Endothelial cell of umbilical vein (primary cell): ENCODE measurements at regions not wholly inside any gene's neighbourhood (a gene's known extent, or its start where the extent isn't known, plus 50 kb on each side); places are given as distances from the start of the nearest gene placed in this dataset.

Source experiments
- BruUV-seq: library from RNA; stranded (reverse); fragments of 400-500 nt; replicated peaks from 2 replicates; lab custom pipeline; 2021; lab: Mats Ljungman, UMichigan
- CTCF ChIA-PET: fragments of 300-600, 350-600 bp; sonication (Branson Sonifier 250); formaldehyde crosslinking; loops from one replicate; lab custom pipeline; 2021; ENCODE audit warnings: antibody characterized with exemption, inconsistent platforms; lab: Charles Lee
- POLR2A ChIA-PET: fragments of 300-600, 350-600 bp; sonication (Branson Sonifier 250); formaldehyde crosslinking; loops from one replicate; lab custom pipeline; 2021; ENCODE audit warnings: antibody characterized with exemption, inconsistent platforms; lab: Charles Lee
- DNase-seq: peaks from one replicate; pipeline ENCODE4 v3.0.0-alpha.2; 2011; ENCODE audit warnings: low read depth, low spot score
- FAIRE-seq: peaks from 2 replicates; lab custom pipeline; 2011; peaks lifted over from hg19 to GRCh38; lab: Jason Lieb, UNC
- H2AFZ ChIP-seq: 2 replicates; pipeline ENCODE4 v1.6.0; 2012; ENCODE audit warnings: low read depth, low read length, control low read depth, inconsistent platforms
- H3K27ac ChIP-seq: 2 replicates; pipeline ENCODE4 v1.5.1; 2011; ENCODE audit warnings: low read depth, mild to moderate bottlenecking, control low read depth, low read length, moderate library complexity; ENCODE audit not compliant: insufficient read depth
- H3K27me3 ChIP-seq, 2 experiments: 2 replicates each; pipeline versions ENCODE4 v1.6.0 to v1.6.1; 2011; ENCODE audit warnings: low read length in 2 of 2, mixed read lengths in 1 of 2; ENCODE audit not compliant: control insufficient read depth in 2 of 2, insufficient read depth in 2 of 2
- H3K36me3 ChIP-seq, 2 experiments: 2 replicates in 1 of 2; 3 replicates in 1 of 2; pipeline ENCODE4 v1.5.1; 2011; ENCODE audit warnings: low read length in 2 of 2, mild to moderate bottlenecking in 1 of 2, moderate library complexity in 1 of 2; ENCODE audit not compliant: control insufficient read depth in 2 of 2, insufficient read depth in 2 of 2; ENCODE audit errors: extremely low read depth in 1 of 2
- H3K4me1 ChIP-seq: 3 replicates; pipeline ENCODE4 v1.5.1; 2011; ENCODE audit warnings: mild to moderate bottlenecking, low read length; ENCODE audit not compliant: control insufficient read depth, insufficient read depth; ENCODE audit errors: extremely low read depth
- H3K4me2 ChIP-seq: 2 replicates; pipeline ENCODE4 v1.6.1; 2011; ENCODE audit warnings: low read length, control low read depth, mixed read lengths; ENCODE audit not compliant: insufficient read depth
- H3K4me3 ChIP-seq, 3 experiments: fragments of 200-600 bp in 1 of 3; sonication (generic), shearing (Covaris generic) in 1 of 3; replicated peaks in 1 of 3; 2 replicates each; pipeline ENCODE4 v1.5.1; 2011 to 2016; ENCODE audit warnings: control low read depth in 3 of 3, low read length in 3 of 3, mild to moderate bottlenecking in 2 of 3, inconsistent platforms in 1 of 3, low read depth in 1 of 3, moderate library complexity in 1 of 3; ENCODE audit not compliant: insufficient read depth in 1 of 3
- H3K79me2 ChIP-seq: 2 replicates; pipeline ENCODE4 v1.6.0; 2012; ENCODE audit warnings: low read length, inconsistent platforms; ENCODE audit not compliant: control insufficient read depth, insufficient read depth
- H3K9ac ChIP-seq: replicated peaks from 2 replicates; pipeline ENCODE3; 2011; ENCODE audit warnings: low read length, control low read depth; ENCODE audit not compliant: insufficient read depth; ENCODE audit errors: extremely low read depth
- H3K9me1 ChIP-seq: replicated peaks from 3 replicates; pipeline ENCODE4 v1.6.0; 2011; ENCODE audit warnings: mild to moderate bottlenecking, low read length; ENCODE audit not compliant: control insufficient read depth, insufficient read depth; ENCODE audit errors: extremely low read depth
- H3K9me3 ChIP-seq: replicated peaks from 2 replicates; pipeline ENCODE4 v1.5.1; 2012; ENCODE audit warnings: low read length, inconsistent platforms; ENCODE audit not compliant: control insufficient read depth, insufficient read depth
- H4K20me1 ChIP-seq: replicated peaks from 2 replicates; pipeline ENCODE3; 2011; ENCODE audit warnings: mild to moderate bottlenecking, low read length; ENCODE audit not compliant: control insufficient read depth, insufficient read depth; ENCODE audit errors: extremely low read depth
- CTCF ChIP-seq, 2 donors: IDR thresholded peaks; 1 replicate in 1 of 2; 2 replicates in 1 of 2; pipeline ENCODE4 v1.5.1; 2011; ENCODE audit warnings: low read length in 2 of 2, mild to moderate bottlenecking in 2 of 2, moderate library complexity in 2 of 2, control low read depth in 1 of 2, inconsistent platforms in 1 of 2, low read depth in 1 of 2; ENCODE audit not compliant: insufficient read depth in 1 of 2; ENCODE audit errors: extremely low read depth in 1 of 2
- EZH2 ChIP-seq: IDR thresholded peaks from 2 replicates; pipeline ENCODE4 v1.6.1; 2012; ENCODE audit warnings: borderline replicate concordance, low read depth, mild to moderate bottlenecking, moderate library complexity, low read length, inconsistent platforms; ENCODE audit not compliant: severe bottlenecking
- GATA2 ChIP-seq: IDR thresholded peaks from 2 replicates; pipeline ENCODE4 v1.7.0; 2011; ENCODE audit warnings: low read depth, mild to moderate bottlenecking, moderate library complexity, mixed read lengths, low read length; ENCODE audit not compliant: insufficient read length, insufficient read depth
- JUN ChIP-seq: IDR thresholded peaks from 2 replicates; pipeline ENCODE4 v1.6.1; 2011; ENCODE audit warnings: borderline replicate concordance, low read depth; ENCODE audit not compliant: insufficient read length, insufficient read depth
- MAX ChIP-seq: IDR thresholded peaks from 2 replicates; pipeline ENCODE4 v1.6.1; 2011; ENCODE audit not compliant: insufficient read depth, insufficient read length
- MYC ChIP-seq: IDR thresholded peaks from one replicate; pipeline ENCODE4 v1.6.1; 2011; ENCODE audit warnings: mild to moderate bottlenecking, low read depth, low read length
- POLR2A ChIP-seq: IDR thresholded peaks from 2 replicates; pipeline ENCODE4 v1.6.1; 2012; ENCODE audit warnings: low read depth, mild to moderate bottlenecking, control low read depth, low read length
- POLR2AphosphoS5 ChIP-seq: IDR thresholded peaks from 2 replicates; pipeline ENCODE4 v1.6.1; 2012; ENCODE audit warnings: low read depth, mild to moderate bottlenecking, control low read depth, low read length, moderate library complexity; ENCODE audit not compliant: insufficient read depth
- dilution Hi-C: fragments of 300-500 bp; cut with MboI; formaldehyde crosslinking; loops from one replicate; pipeline ENCODE4 v1.15.0; 2019; ENCODE audit warnings: low sequenced_read_pairs; ENCODE audit not compliant: extremely low pct_ligation_motif_present
- intact Hi-C: fragments of 100-400 bp; cut with micrococcal nuclease; formaldehyde crosslinking; loops from one replicate; pipeline ENCODE4 v1.10.0; 2022

GRCh38 chr12:124440031-124440626 is 127.3 kb downstream of the NCOR2 start:
- Histone ChIP-seq H3K4me1 (peaks cover 27% of the 10 kb centered on the region), H3K9me1 (no peaks in the 10 kb centered on the region), H3K4me2 (peak overlapping the region; percentile 53), H3K27ac (peak overlapping the region; percentile 89), H2AFZ (no peak overlapping the region), H3K9ac (peak overlapping the region; percentile 76), H3K36me3 (peaks cover 0 to 9% of the 10 kb centered on the region in 2 experiments), H3K27me3 (no peaks in the 10 kb centered on the region), H3K4me3 (no peak overlapping the region), H4K20me1 (no peaks in the 10 kb centered on the region), H3K79me2 (no peaks in the 10 kb centered on the region), H3K9me3 (no peaks in the 10 kb centered on the region)
- FAIRE-seq (no peak), DNase-seq (no peak)
- ChIA-PET CTCF (no interaction called here), POLR2A (no interaction called here)
- dilution Hi-C loops (no loop called here), intact Hi-C loops (loop anchor here (2.0 kb wide), 1 partner anchor 51 kb away; no protein-coding TSS in a partner anchor)
- BruUV-seq = no TSS peak
- no peak for TF ChIP-seq MAX
- TF ChIP-seq EZH2 = no peak
- TF ChIP-seq CTCF (IDR thresholded peaks at IDR 0.05; ENCODE audit: extremely low read depth in 1 of 2, insufficient read depth in 1 of 2, low read depth in 1 of 2, low read length in 2 of 2) = no peak
- no peak for TF ChIP-seq POLR2AphosphoS5
- TF ChIP-seq MYC = no peak
- TF ChIP-seq POLR2A = no peak
- no peak for TF ChIP-seq GATA2
- no peak for TF ChIP-seq JUN
